ENCODE measurements at regions not wholly inside any gene's neighbourhood (a gene's known extent, or its start where the extent isn't known, plus 50 kb on each side); places are given as distances from the start of the nearest gene placed in this dataset.
"Not testable (repeated sequence)": the region's sequence is repeated elsewhere in the genome, so short reads cannot be mapped to it uniquely, and the experiment has no call there.

DNA sequence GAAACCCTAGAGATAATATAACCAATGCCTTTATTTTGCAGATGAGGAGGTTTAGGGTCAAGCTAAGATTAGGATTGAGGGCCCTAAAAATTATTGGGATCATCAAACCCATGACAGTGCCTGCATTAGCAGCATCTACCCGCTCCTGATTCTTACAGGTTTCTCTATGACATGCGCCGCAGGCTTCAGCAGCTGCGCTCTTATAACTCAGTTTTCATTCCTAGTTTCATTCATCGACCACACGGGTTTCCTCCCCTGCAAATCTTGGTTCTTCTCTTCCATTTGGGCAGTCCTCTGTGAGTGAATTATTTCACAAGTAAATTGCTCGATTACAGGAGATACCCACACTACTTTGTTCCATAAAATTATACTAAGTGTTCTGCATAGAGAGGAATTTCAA lies 137.2 kb downstream of the SLC24A2 start:
- DNase-seq (ENCODE audit: low spot score), result no peak

DNA sequence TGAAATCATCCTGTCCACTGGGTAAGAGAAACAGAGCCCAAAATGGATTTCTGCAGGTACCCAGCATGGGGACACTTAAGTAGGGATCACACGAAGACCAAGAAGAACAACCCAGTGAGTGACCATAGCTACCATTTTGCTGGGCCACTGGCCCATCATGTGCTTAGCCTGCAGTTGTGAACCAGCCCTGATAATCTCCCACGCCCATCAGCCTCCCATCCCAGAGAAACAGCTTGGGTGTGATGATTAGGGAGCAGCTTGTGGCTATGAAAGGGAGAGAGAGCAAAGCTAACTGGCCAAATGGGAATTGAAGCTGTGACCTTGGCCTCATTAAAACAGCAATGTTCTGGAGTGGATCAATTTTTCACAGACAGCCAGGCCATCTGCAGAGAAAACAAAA lies 138.5 kb downstream of the SLC24A2 start:
- no peak for DNase-seq (ENCODE audit: low spot score)

DNA sequence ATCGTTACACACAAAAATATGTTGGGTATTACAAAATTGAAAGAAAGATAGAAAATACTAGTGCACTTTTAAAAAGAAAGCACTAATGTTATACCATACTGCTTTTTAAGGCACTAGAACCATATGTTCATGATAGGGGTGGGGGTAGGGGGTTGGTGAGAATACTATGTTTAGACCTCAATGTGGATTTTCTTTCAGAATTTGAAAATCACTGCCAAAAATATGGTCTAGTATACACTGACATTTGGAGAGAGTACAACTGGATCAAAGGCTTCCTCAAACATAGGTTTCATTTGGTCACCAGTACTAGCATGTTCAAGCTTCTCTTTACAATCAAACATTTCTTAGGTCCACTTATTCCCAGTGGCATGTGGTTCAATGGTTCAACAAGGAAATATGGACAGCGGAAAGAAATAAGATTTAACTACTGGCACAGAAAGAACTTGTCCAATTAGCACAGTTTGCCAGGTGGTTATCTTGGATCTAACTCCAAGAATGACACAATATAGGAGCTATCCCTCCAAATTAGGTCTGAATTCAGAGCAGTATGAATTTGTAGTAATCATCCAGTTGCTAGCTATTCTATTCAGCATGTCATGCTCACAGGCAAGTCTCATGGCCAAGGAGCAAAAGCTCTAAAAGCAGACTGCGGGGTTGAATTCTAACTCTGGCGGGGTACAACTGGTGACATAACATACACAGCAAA lies 139.3 kb downstream of the SLC24A2 start:
- DNase-seq (ENCODE audit: low spot score), result peak; percentile 20

DNA sequence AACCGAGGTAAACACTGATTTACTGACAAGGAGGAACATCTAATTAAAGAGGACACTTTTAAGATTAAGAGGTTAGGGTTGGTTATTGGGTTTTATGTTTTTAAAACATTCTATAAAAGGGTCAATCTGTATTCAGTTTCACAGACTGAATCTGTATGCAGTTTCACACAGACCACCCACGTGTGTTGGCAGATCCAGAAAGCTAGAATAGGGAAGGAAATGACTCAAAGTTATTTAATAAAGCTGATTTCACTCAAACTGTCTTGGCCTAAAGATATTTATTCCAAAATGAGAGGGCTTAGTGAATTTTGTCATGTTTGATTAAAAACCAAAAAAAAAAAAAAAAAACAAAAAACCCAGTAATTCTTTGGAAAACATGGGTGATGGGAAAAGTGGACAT lies 140.2 kb downstream of the SLC24A2 start:
- no peak for DNase-seq (ENCODE audit: low spot score)

DNA sequence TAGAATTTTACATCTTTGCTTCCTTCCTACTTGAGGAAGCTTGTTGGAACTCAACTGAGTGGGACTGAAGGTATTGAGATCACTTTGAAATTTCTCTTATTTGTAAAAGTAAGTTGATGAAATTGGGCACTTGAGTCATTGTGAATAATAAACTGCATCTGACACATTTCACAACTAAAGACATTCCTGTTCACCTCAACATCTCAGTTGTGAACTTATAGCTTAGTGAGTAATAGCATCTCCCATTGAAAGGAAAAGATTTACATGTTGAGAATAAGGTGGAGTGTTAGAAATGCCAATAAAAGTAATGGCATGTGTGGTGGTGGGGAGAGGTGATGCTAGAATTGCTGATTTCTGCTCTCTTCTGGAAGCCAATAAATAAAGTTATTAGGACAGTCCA lies 145.0 kb downstream of the SLC24A2 start:
- DNase-seq (ENCODE audit: low spot score), result no peak

DNA sequence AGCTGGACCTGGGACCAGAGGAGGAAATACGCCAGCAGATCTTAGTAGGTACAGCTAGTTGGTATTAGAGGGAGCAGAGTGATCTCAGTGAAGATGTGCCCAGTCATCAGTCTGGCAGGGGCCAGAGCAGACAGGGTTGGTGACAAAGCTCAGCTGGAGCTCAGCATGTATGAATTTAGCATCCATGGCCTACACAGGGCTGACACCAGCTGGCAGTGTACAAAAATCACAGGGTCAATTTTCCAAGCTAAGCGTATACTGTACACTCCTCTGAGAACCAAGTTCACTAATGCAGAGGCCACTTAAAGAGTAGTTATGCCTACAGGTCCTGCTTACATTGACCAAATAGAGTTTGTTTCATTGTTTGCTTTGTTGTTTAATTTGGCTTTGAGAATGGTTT lies 146.6 kb downstream of the SLC24A2 start:
- no peak for DNase-seq (ENCODE audit: low spot score)

DNA sequence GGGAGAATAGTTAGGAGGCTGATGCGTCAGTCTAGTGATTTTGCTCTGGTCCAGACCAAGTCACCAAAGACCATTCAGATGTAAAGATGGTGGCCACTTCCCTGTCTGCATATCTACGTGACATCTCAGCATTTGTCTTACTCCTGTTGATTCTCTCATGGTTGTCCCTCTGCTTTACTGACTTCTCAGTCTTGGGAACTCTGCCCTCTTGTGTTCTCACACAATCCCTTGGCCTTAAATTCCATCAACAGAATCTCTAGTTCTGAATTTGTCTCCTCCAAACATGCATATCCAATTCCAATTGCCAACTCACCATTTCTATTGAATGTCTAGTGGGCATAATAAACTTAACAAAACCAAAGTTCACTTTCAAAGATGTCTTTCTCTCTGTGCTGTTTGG lies 147.8 kb downstream of the SLC24A2 start:
- peak; percentile 13 for DNase-seq (ENCODE audit: low spot score)

DNA sequence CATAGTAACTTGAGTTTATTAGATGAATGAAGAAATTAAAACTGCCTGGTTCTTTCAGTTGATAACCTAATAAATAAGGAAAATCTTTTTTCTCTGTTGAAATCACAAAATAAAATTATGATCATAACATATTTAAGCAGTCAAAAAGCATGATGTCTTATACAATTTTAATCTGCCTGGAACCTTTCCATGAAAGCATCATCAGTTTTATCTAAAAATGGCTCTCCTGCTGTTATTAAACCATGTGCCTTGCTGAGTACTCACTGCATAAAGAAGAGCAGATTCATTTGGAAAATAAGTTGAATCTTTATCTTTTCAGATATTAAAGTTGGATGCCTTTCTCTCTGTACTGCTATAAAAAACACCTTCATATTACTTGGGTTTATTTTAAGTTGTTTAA lies 148.8 kb downstream of the SLC24A2 start:
- DNase-seq (ENCODE audit: low spot score), result no peak

DNA sequence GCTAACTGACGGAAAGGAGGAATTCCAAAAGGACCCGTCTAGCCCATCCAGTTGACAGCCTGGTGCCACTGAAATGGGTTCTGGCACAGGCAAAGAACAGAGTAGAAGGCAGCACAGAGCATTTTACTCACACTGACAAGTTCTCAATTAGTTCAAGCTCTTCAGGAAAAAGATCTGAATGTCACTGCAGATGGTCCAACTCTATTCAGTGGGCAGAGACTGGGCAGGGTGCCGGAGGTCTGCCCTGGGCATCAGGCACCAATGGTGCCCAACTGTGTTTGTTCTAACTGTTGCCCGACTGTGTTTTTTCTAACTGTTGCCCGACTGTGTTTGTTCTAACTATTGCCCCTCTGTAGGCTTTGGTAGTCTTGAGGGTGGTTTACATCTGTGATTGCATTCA lies 151.8 kb downstream of the SLC24A2 start:
- DNase-seq (ENCODE audit: low spot score), result peak; percentile 18

DNA sequence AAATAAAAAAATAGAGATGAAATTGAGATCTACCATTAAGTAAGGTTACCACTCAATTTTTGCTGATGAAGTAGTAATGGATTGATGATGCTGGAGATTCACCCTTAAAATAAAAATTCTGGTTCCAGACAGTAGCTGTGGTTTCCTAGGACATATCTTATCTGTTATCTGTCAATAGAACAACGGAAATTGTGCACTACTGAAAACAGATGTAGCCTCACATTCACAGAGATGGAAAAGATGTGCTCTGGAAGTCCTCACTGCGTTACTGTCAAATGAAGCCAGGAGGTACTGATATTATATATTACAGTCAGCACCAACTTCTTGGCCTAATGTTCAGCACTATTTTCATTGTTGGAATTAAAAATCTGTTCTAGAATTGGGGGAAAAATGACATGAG lies 154.0 kb downstream of the SLC24A2 start:
- DNase-seq (ENCODE audit: low spot score), result no peak

DNA sequence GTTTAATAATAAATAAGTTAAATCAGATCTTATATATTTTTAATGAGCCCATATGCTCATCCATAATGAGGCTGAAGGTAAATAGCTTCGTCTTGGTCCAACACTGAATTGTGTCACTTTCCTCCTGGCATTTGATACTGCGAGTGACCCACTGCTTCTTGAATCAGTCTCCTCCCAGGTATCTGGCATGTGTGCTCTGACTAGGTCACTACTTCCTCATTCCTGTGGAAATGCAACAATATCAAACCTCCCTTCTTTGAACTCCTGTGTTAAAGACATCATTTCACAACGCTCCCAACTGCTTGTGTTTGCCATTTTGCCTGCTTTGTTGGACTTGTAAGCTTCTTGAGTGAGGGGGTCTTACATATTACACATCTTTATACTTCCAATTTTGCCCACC lies 157.7 kb downstream of the SLC24A2 start:
- no peak for DNase-seq (ENCODE audit: low spot score)

DNA sequence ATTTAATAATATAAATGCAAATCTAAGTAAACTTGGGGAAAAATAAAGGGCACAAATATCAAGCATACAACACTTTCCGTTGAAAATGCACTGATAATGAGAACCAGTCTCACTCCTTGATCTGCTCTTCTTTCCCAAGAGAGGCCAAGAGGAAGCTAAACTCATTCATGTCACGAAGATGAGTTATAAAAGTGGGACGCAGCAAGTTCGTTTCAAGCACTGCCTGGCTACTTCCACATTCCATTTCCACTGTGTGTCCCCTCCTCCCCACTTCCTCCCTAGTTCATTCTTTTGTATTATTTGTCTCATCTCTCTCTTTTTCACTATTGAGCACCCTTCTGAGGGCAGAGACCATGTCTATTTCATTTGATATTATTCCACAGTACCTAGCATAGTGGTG lies 158.1 kb downstream of the SLC24A2 start:
- no peak for DNase-seq (ENCODE audit: low spot score)

DNA sequence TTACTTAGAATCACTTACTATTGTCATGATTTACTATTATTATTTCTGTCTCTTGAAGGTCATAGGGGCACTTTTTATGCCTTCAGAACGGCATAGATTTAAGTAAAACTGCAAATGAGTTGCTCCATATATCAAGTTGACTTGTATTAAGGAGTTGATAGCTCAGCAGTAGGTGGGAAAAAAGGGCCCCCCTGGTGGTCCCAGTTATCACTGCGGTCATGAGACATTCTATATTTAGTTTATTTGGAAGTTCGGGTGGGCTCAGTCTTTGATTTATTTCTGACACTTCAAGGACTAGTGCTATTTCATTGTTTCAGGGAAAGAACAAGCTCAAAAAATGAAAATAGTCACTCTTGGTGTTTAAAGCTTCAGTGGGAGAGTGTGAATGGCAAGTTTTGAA lies 159.3 kb downstream of the SLC24A2 start:
- DNase-seq (ENCODE audit: low spot score), result no peak

DNA sequence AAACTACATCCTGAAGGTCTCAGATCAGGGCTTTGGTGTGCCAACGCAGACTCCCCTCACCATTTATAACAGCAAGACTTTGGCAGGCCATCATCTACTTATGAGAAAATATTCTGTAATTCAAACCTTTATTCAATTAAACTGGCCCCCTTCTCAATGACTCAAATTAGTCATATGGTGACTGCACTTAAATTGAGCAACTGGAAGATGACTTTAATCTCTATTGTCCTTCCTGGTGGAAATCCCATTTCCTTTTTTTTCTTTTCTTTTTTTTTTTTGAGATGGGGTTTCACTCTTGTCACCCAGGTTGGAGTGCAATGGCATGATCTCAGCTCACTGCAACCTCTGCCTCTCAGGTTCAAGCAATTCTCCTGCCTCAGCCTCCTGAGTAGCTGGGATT lies 163.4 kb downstream of the SLC24A2 start:
- not testable (repeated sequence) for DNase-seq (ENCODE audit: low spot score)

DNA sequence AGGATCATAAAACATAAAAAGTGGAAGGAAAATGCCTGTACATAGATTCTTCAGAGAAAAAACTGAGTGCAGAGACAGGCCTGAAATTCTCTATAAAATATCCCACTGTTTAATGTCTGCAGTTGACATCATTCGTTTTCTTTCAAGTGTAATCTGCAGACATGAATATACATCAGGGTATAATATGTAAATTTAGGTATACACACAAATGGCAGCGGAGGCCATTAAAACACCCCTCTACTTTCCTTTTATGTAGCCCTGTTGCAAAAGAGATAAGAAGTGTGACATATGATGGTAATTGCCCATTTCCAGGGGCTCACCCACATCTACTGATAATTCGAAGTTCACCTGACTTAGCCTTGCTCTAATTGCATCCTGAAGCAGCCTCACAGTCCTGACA lies 164.3 kb downstream of the SLC24A2 start:
- DNase-seq (ENCODE audit: low spot score), result no peak

DNA sequence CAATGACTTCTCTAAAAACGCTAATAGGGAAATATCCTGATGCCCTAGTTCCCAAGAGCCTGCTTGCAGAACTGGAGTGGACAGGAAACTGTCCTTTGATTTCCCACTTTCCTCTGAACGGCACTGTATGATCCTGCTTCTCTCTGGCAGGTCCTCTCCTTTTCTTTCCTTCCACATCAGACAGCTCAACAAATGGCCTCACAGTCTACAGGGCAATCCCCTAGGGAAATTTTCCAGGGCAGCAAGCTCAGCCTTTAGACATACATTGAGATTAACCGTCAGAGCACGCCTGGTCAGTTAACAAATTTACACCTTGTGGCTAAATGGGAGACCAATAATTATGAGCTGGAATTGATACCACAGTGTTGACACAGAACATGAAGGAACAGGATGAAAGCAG lies 164.9 kb downstream of the SLC24A2 start:
- DNase-seq (ENCODE audit: low spot score), result no peak

DNA sequence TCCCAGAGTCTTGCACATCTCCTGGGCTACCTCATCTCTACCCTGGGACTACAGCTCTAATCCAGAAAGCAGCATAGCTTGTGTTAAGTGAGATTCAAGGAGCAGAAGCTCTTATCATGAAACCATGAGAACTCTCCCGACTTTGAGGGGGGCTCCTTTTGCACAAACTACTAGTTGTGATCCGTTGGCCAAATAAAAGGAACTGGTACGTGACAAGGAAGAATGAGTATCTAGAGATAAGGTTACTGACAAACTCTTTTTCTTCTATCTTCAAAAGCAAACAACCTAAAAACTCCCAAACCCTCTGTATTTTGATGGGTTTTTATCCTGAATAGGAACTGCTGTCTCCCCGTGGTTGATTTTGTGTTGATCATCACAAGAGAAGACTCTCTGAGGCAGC lies 168.5 kb downstream of the SLC24A2 start:
- no peak for DNase-seq (ENCODE audit: low spot score)

DNA sequence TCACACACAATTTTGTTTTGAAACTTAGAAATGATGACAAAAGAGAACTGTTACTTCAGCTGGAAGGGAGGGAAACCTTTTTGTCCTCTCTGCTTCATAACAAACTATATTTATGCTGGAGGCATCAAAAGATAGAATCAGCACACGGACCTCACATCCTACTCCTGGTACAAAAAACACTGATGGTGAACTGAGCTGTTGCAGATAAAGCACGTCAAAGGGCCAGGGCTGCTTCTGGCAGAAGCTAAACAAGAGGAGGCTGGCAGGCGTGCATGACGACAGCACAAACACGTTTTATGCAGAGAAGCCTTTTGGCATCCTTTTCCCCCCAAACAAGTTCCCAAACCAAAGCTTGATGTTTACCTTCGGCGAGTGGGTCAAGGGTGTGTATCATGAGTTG lies 169.6 kb downstream of the SLC24A2 start:
- DNase-seq (ENCODE audit: low spot score), result no peak

DNA sequence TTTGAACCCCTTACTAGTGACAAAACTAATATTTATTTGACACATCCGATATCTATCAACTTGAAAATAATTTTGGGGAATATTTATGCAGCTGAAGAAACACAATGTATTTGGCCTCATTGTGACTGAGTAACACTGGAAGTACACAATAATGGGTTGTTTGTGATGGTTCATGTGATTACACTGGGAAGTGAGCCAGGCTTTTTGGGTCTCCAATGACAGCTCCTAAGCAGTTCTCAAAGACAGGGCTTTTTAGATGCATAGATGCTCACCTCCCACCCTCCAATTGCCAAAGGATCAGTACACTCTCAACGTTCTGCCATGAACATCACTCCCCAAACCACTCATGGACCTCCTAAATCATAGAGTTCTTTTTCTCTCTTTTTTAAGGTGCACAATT lies 170.0 kb downstream of the SLC24A2 start:
- no peak for DNase-seq (ENCODE audit: low spot score)

DNA sequence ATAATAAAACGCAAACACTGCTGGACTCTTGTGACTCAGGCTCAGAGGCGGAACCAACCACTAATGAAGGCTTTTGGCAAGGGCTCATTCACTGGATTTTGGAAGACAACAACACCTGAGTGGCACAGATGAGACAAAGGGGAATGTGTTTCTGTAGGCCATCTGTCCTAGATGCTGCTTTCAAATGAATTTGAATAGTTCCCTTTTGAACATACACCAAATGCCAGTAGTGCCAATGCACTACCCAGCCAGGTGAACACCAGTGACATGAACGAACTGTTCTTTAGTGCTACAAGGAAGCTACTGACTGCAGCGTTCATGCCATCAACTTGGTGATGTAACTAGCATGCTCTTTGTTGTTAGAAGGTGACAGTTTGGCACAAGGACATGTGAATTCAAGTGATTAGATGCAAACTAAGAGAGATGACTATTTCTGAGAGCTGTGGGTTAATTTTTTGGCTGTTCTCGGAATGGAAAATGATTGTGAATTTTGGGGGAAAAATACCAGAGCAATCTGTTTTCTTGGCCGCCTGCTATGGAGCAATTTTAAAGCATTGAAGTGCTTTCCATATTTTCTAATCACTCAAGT lies 173.7 kb downstream of the SLC24A2 start:
- peak; percentile 80 for DNase-seq (ENCODE audit: low spot score)

DNA sequence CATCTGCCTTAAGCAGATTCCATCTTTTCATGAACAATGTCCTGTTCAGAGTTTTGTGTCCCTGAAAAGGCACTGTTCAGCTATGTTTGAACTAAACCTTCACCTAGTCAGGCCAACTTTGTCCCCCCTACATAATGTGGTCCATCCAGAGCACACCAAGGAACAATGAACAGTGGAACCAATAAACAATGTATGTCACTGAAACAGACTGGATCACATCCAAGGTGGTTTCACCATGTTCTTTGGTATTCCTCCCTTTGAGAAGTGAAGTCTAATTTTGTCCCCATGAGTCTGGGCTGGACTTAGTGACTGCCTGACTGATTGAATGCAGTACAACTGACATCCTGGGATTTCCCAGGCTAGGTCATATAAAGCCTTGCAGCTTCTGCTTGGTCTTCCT lies 174.5 kb downstream of the SLC24A2 start:
- no peak for DNase-seq (ENCODE audit: low spot score)

DNA sequence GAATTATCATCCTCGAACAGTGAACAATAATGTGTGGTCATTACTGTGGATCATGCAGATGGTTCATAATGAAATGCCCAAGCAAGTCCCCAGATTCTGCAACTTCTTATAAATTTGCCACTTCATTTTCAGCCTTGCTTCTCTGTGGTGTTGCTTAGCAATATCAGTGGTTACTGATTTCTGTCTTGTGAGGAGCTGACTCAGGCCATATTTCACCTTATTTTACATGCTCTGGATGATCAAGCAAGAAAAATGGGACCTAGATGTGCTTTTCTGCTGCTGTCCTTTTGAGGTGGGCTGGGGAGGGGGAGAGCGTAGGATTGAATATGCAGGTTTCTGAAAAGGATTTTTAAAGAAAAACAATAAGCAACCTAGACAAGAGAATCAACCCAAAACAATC lies 188.3 kb downstream of the SLC24A2 start:
- no peak for DNase-seq (ENCODE audit: low spot score)

DNA sequence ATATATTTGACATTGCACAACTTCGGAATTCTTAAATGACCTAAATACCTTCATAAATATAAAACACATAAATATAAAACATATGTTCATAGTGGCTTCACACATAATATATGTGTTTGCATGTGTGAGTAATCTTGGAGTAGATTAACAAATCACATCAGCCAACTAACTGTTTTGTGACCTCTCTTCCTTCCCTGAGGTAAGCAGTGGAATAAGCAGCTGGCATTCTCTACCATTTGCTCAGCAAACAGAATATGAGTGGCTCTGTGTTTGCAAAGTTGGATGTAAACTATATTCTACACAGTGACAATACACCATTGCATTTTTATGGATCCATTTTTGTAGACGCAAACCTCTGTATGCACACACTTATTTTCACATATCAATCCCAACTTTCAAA lies 189.9 kb downstream of the ACER2 start:
- no peak for DNase-seq (ENCODE audit: low spot score)

DNA sequence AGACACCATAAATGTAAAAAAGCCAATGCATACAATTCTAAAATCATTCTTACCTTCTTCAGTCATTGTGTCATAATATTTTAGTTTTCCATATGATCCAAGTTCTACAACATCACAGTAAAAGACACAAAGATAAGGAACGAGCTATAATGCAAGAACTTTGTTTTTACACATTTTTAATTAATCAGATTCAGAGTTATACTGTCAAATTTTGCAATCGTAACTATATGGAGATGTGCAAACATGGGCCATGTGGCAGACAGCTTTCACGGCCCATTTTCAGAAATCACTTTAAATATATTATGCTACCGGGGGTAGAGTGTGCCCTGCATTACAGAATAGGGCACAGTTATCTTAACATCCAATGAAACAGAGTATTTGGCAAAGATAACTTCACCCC lies 188.4 kb downstream of the ACER2 start:
- DNase-seq (ENCODE audit: low spot score), result no peak

Data from cerebellar cortex (tissue), 1 donor.